GM21619 (cell line): ENCODE measurements at regions not wholly inside any gene's neighbourhood (a gene's known extent, or its start where the extent isn't known, plus 50 kb on each side); places are given as distances from the start of the nearest gene placed in this dataset.
"Not testable (repeated sequence)": the region's sequence is repeated elsewhere in the genome, so short reads cannot be mapped to it uniquely, and the experiment has no call there.

Experiments used
- ATAC-seq: cut with Tn5 transposase; IDR thresholded peaks from one replicate; pipeline ENCODE4 v1.9.1; 2021; ENCODE audit not compliant: unreplicated experiment

GRCh38 chr12:24679126-24679525, 269.8 kb downstream of the BCAT1 start:
- ATAC-seq = no peak

GRCh38 chr12:24678436-24678835, 270.5 kb downstream of the BCAT1 start:
- no peak for ATAC-seq

DNA sequence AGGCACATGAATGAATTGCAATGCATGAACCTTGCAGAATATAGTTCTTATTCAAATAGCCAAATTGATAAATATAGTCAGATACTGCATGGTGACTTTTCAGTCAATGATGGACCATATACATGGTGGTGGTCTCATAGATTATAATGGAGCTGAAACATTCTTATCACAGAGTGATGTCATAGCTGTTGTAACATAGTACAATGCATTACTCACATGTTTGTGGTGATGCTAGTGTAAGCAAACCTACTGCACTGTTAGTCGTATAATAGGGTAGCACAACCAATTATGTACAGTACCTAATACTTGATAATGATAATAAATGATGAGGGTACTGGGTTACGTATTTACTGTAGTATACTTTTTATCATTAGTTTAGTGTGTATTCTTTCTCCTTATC, 280.3 kb downstream of the BCAT1 start:
- no peak for ATAC-seq

DNA sequence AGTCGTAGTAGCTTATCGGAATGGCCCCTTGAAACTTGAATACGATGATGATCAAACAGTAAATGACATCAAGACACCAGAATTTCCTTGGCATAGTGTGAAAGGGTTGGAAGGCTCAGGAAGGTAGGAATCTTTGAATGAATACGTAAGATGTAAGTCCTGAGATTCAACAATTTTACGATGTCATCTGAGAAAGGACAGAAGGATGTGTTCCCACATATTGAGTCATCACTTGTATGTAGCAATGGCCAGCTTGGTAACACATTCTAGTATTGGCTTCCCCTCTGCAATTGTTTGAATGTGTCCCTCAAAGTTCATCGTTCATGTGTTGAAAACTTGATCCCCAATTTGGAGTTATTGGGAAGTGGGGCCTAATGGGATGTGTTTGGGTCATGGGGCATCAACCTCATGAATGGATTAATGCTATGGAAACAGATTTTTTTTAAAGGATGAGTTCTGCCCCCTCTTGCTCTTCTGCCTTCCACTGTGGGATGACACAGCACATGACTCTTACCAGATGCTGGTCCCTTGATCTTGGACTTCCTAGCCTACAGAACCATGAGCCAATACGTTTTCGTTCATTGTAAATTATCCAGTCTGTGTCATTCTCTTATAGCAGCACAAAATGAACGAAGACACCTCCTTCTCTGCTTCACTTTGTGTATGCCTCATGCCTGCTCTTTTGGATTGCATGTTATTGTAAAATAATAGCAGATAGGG, 284.6 kb downstream of the BCAT1 start:
- ATAC-seq = no peak

DNA sequence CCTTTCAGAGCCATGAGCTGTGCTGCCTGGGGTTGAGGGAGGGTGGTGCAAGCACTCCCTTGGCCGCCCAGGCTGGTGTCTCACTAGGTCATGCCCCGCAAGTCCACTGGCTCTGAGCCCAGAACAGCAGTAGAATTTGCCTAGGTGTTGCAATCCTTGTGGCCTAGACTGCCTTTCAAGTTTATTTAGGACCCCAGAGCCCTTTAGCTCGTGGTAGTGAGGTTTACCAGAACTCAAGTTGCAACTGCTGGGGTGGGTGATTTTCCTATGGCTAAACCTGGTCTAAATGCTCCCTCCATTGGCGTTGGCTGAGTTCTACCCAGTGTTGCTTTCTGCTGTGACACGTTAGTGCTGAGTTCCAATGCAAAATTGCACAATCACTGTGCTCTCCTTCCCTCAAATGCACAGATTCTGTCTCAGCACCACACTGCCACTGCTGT, 287.2 kb downstream of the BCAT1 start:
- no peak for ATAC-seq

DNA sequence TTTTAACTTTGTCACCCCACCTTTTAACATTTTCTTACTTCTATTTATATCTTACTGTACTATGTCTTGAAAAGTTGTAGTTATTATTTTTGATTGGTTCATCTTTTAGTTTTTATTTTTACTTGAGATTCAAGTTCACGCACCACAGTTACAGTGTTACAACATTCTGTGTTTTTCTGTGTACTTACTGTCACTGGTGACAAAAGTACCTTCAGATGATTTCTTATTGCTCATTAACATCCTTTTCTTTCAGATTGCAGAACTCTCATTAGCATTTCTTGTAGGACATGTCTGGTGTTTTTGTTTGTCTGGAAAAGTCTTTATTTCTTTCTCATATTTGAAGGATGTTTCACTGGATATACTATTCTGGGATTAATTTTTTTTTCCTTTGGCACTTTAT, 289.9 kb downstream of the BCAT1 start:
- no peak for ATAC-seq

GRCh38 chr12:24654344-24654743, 294.6 kb downstream of the BCAT1 start:
- ATAC-seq = not testable (repeated sequence)

- ATAC-seq = no peak
Measured at GRCh38 chr12:24649634-24650033, 299.3 kb downstream of the BCAT1 start.

DNA sequence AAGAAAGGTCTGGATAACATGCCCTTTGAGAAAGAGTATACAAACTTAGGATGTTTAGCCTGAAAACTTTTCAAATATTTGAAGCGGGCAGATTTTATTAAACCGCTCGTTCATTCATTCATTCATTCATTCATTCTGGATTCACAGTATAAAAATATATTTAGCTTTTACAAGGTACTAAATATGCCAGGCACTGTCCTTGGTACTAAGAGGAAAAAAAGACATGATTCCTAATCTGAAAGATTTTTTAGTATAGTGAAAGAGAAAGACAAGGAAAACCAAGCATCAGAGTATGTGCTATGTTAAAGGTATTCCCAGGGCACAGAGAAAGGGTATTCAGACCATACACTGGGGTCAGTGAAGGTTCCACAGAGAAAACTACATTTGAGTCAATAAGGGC, 299.7 kb downstream of the BCAT1 start:
- no peak for ATAC-seq

DNA sequence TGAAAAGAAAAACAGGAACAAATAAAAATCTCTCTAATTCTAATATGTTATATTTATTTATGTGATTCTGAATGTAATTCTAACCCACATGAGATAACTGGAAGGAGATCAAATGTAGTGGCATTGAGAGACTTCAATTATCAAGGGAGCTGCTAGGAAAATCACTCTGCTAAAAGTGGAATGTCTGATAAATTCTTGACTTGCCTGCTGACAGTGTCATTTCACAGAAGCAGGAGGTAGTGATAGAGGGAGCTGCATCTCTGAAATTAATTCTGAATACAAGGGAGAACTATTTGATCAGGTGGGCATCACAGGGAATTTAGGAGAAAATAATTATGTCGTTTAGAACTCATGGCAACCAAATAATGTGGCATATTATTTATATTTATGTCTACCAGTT, 303.6 kb downstream of the BCAT1 start:
- ATAC-seq = no peak

- ATAC-seq = no peak
Measured at GRCh38 chr12:24643120-24644119, 305.5 kb downstream of the BCAT1 start.

GRCh38 chr12:24639641-24640040, 309.3 kb downstream of the BCAT1 start:
- ATAC-seq = no peak

DNA sequence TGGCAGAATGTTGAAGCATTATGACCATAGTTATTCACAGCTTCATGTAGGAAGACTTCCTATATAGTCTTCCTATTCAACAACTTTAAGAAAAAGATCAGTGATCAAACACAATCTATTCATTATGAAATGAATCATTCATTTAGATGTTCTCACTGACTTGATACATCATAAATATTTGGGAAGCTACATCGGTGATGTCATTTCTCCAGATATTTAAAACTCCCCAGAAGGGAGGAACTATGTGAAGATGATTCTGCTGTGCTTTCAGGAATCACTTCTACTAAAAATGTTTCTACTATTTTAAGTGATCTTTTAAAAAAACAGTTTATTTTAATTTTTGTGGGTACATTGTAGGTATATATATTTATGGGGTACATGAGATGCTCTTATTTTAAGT, 316.4 kb downstream of the BCAT1 start:
- no peak for ATAC-seq

- ATAC-seq = no peak
Measured at GRCh38 chr12:24631676-24632426, 317.1 kb downstream of the BCAT1 start.

DNA sequence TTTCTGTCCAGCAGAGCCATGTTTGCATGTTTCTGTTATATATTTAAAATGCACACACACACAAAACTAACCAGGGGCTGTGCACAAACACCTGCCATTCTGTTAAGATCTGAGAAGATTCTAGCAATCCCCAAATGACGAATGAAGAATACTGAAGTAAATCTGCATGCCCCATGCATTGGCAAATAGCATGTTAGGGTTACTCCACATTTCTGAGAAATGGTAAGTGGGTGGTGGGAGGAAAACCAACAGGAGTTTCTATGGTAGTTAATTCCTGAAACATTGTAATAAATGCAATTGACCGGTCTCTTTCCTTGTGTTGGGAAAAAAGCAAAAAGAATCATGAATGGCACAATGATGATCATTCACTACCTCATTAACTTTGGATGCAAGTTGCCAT, 318.0 kb downstream of the BCAT1 start:
- ATAC-seq = no peak

GRCh38 chr12:24630446-24630845, 318.5 kb downstream of the BCAT1 start:
- ATAC-seq = no peak

- ATAC-seq = no peak
Measured at GRCh38 chr12:24625103-24625502, 323.8 kb downstream of the BCAT1 start.

DNA sequence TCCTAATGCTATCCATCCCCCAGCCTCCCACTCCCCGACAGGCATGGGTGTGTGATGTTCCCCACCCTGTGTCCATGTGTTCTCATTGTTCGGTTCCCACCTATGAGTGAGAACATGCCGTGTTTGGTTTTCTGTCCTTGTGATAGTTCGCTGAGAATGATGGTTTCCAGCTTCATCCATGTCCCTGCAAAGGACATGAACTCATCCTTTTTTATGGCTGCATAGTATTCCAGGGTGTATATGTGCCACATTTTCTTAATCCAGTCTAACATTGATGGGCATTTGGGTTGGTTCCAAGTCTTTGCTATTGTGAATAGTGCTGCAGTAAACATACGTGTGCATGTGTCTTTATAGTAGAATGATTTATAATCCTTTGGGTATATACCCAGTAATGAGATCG, 328.9 kb downstream of the BCAT1 start:
- ATAC-seq = not testable (repeated sequence)

DNA sequence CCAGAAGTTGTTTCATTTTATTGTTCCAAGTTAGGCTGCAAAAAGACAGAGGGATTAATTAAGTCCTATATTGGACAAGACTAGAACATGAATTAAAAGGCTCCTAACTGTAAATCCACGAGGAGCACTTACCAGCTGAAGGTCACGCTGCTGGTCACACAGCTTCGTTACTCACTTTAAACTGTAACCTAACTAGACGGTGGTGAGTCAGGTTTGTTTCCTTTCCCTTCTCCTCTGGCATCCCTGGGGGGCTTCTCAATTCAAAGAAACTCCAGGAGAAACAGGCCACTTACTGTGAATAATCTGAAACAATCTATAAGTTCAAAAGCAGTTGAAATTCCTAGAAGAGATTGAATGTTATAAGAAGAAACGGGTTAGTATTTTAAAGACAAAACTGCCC, 331.4 kb downstream of the BCAT1 start:
- ATAC-seq = no peak

GRCh38 chr12:24615967-24616411, 332.9 kb downstream of the BCAT1 start:
- ATAC-seq = no peak

GRCh38 chr12:24608637-24609285, 340.1 kb downstream of the BCAT1 start:
- ATAC-seq = no peak
